GM12873 (cell line): ENCODE measurements at regions not wholly inside any gene's neighbourhood (a gene's known extent, or its start where the extent isn't known, plus 50 kb on each side); places are given as distances from the start of the nearest gene placed in this dataset.

Source experiments
- CTCF ChIP-seq: IDR thresholded peaks from 2 replicates; pipeline ENCODE4 v1.5.1; 2012; ENCODE audit warnings: low read depth, mild to moderate bottlenecking, moderate library complexity, low read length, control low read depth; ENCODE audit not compliant: insufficient read depth; ENCODE audit errors: missing control alignments

GRCh38 chr4:14894392-14895292 is 107.6 kb upstream of the CPEB2 start:
- no peak for TF ChIP-seq CTCF

GRCh38 chr4:14896656-14897175 is 105.6 kb upstream of the CPEB2 start:
- TF ChIP-seq CTCF: no peak

DNA sequence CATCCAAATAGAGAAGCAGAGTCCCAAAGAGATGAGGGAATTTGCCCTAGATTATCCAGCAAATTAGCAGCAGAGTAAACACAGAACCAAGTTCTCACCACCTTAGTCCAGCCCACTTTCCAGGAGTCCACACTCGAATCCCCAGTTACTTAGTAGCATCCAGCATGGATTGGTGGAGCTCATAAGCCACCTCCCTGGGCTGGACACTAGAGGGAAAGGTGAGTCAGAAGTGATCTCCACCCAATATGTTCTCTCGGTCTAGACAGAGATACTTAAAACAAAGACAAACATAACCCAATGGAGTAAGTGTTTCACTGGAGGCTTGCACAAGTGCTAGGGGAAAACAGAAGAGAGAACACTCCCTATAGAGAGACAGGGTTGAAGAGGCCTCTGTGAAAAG is 105.1 kb upstream of the CPEB2 start:
- TF ChIP-seq CTCF: no peak

DNA sequence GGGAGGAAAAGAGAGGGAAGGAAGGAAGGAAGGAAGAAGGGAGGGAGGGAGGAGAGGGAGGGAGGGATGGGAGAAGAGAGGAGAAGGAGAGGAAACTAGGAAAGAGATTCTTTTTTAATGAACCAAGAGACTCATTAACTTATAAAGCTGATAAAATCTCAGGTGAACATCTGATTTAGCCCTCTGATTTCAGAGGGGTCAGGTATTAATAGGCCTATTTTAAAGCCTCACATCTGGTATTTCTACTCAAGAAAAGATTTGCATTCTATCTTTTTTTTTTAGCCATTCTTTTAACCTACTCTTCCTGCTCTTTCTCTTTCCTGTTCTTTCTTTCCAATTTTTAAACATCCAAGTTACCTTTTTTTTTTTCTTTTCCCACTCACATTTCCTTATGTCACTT is 103.3 kb upstream of the CPEB2 start:
- TF ChIP-seq CTCF: no peak

GRCh38 chr4:14902342-14902741 is 99.9 kb upstream of the CPEB2 start:
- TF ChIP-seq CTCF: no peak

DNA sequence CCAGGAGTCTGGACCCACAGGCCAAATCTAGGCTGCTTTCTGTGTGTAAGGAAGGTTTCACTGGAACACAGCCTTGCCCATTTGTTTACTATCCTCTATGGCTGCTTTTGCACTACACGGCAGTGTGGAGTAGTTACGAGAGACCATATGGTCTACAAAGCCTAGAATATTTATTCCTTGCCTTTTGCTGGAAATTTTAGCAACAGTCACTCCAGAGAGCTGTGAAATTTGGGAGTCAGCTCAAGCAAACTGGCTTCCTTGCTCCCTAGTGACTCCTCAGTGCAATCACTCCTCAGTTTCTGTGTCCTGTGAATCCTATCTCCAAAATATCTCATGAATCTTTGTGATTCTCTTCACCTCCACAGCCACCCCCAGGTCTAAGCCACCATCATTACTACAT is 99.0 kb upstream of the CPEB2 start:
- TF ChIP-seq CTCF: no peak

- TF ChIP-seq CTCF: no peak
These were observed 95.5 kb upstream of the CPEB2 start for GRCh38 chr4:14906805-14907204.
